Endothelial cell of umbilical vein (primary cell): ENCODE measurements at regions not wholly inside any gene's neighbourhood (a gene's known extent, or its start where the extent isn't known, plus 50 kb on each side); places are given as distances from the start of the nearest gene placed in this dataset.

Source experiments
- BruUV-seq: library from RNA; stranded (reverse); fragments of 400-500 nt; replicated peaks from 2 replicates; lab custom pipeline; 2021; lab: Mats Ljungman, UMichigan
- CTCF ChIA-PET: fragments of 300-600, 350-600 bp; sonication (Branson Sonifier 250); formaldehyde crosslinking; loops from one replicate; lab custom pipeline; 2021; ENCODE audit warnings: antibody characterized with exemption, inconsistent platforms; lab: Charles Lee
- POLR2A ChIA-PET: fragments of 300-600, 350-600 bp; sonication (Branson Sonifier 250); formaldehyde crosslinking; loops from one replicate; lab custom pipeline; 2021; ENCODE audit warnings: antibody characterized with exemption, inconsistent platforms; lab: Charles Lee
- DNase-seq: peaks from one replicate; pipeline ENCODE4 v3.0.0-alpha.2; 2011; ENCODE audit warnings: low read depth, low spot score
- FAIRE-seq: peaks from 2 replicates; lab custom pipeline; 2011; peaks lifted over from hg19 to GRCh38; lab: Jason Lieb, UNC
- H2AFZ ChIP-seq: 2 replicates; pipeline ENCODE4 v1.6.0; 2012; ENCODE audit warnings: low read depth, low read length, control low read depth, inconsistent platforms
- H3K27ac ChIP-seq: 2 replicates; pipeline ENCODE4 v1.5.1; 2011; ENCODE audit warnings: low read depth, mild to moderate bottlenecking, control low read depth, low read length, moderate library complexity; ENCODE audit not compliant: insufficient read depth
- H3K27me3 ChIP-seq, 2 experiments: 2 replicates each; pipeline versions ENCODE4 v1.6.0 to v1.6.1; 2011; ENCODE audit warnings: low read length in 2 of 2, mixed read lengths in 1 of 2; ENCODE audit not compliant: control insufficient read depth in 2 of 2, insufficient read depth in 2 of 2
- H3K36me3 ChIP-seq, 2 experiments: 2 replicates in 1 of 2; 3 replicates in 1 of 2; pipeline ENCODE4 v1.5.1; 2011; ENCODE audit warnings: low read length in 2 of 2, mild to moderate bottlenecking in 1 of 2, moderate library complexity in 1 of 2; ENCODE audit not compliant: control insufficient read depth in 2 of 2, insufficient read depth in 2 of 2; ENCODE audit errors: extremely low read depth in 1 of 2
- H3K4me1 ChIP-seq: 3 replicates; pipeline ENCODE4 v1.5.1; 2011; ENCODE audit warnings: mild to moderate bottlenecking, low read length; ENCODE audit not compliant: control insufficient read depth, insufficient read depth; ENCODE audit errors: extremely low read depth
- H3K4me2 ChIP-seq: 2 replicates; pipeline ENCODE4 v1.6.1; 2011; ENCODE audit warnings: low read length, control low read depth, mixed read lengths; ENCODE audit not compliant: insufficient read depth
- H3K4me3 ChIP-seq, 3 experiments: fragments of 200-600 bp in 1 of 3; sonication (generic), shearing (Covaris generic) in 1 of 3; replicated peaks in 1 of 3; 2 replicates each; pipeline ENCODE4 v1.5.1; 2011 to 2016; ENCODE audit warnings: control low read depth in 3 of 3, low read length in 3 of 3, mild to moderate bottlenecking in 2 of 3, inconsistent platforms in 1 of 3, low read depth in 1 of 3, moderate library complexity in 1 of 3; ENCODE audit not compliant: insufficient read depth in 1 of 3
- H3K79me2 ChIP-seq: 2 replicates; pipeline ENCODE4 v1.6.0; 2012; ENCODE audit warnings: low read length, inconsistent platforms; ENCODE audit not compliant: control insufficient read depth, insufficient read depth
- H3K9ac ChIP-seq: replicated peaks from 2 replicates; pipeline ENCODE3; 2011; ENCODE audit warnings: low read length, control low read depth; ENCODE audit not compliant: insufficient read depth; ENCODE audit errors: extremely low read depth
- H3K9me1 ChIP-seq: replicated peaks from 3 replicates; pipeline ENCODE4 v1.6.0; 2011; ENCODE audit warnings: mild to moderate bottlenecking, low read length; ENCODE audit not compliant: control insufficient read depth, insufficient read depth; ENCODE audit errors: extremely low read depth
- H3K9me3 ChIP-seq: replicated peaks from 2 replicates; pipeline ENCODE4 v1.5.1; 2012; ENCODE audit warnings: low read length, inconsistent platforms; ENCODE audit not compliant: control insufficient read depth, insufficient read depth
- H4K20me1 ChIP-seq: replicated peaks from 2 replicates; pipeline ENCODE3; 2011; ENCODE audit warnings: mild to moderate bottlenecking, low read length; ENCODE audit not compliant: control insufficient read depth, insufficient read depth; ENCODE audit errors: extremely low read depth
- EZH2 ChIP-seq: IDR thresholded peaks from 2 replicates; pipeline ENCODE4 v1.6.1; 2012; ENCODE audit warnings: borderline replicate concordance, low read depth, mild to moderate bottlenecking, moderate library complexity, low read length, inconsistent platforms; ENCODE audit not compliant: severe bottlenecking
- GATA2 ChIP-seq: IDR thresholded peaks from 2 replicates; pipeline ENCODE4 v1.7.0; 2011; ENCODE audit warnings: low read depth, mild to moderate bottlenecking, moderate library complexity, mixed read lengths, low read length; ENCODE audit not compliant: insufficient read length, insufficient read depth
- dilution Hi-C: fragments of 300-500 bp; cut with MboI; formaldehyde crosslinking; loops from one replicate; pipeline ENCODE4 v1.15.0; 2019; ENCODE audit warnings: low sequenced_read_pairs; ENCODE audit not compliant: extremely low pct_ligation_motif_present
- intact Hi-C: fragments of 100-400 bp; cut with micrococcal nuclease; formaldehyde crosslinking; loops from one replicate; pipeline ENCODE4 v1.10.0; 2022
- TF ChIP-seq, protein P1 (sequence below), 2 donors: IDR thresholded peaks; 1 replicate in 1 of 2; 2 replicates in 1 of 2; pipeline ENCODE4 v1.5.1; 2011; ENCODE audit warnings: low read length in 2 of 2, mild to moderate bottlenecking in 2 of 2, moderate library complexity in 2 of 2, control low read depth in 1 of 2, inconsistent platforms in 1 of 2, low read depth in 1 of 2; ENCODE audit not compliant: insufficient read depth in 1 of 2; ENCODE audit errors: extremely low read depth in 1 of 2
- TF ChIP-seq, protein P2 (sequence below): IDR thresholded peaks from 2 replicates; pipeline ENCODE4 v1.6.1; 2011; ENCODE audit not compliant: insufficient read depth, insufficient read length

DNA sequence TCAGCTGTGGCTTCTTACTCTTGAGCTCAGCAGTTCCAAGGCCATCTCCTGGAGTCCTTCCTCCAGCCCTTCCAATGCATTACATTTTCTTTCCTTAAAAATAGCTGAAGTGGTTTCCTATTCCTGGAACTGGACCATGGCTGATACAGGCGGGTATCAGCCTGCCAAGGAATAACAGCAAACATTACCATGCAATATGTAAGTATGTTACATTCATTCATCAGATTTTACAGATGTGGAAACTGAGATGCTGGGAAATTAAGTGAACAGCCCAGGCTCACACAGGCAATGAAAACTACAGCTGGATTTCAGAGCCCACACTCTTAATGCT is 100.4 kb downstream of the NRN1 start:
- no peak overlapping the region for H3K4me2 ChIP-seq
- no peak overlapping the region for H3K4me3 ChIP-seq
- ChIA-PET POLR2A (no interaction called here), CTCF (interaction anchor here (2.9 kb wide), 1 partner anchor 435 kb away, joined by 9 read pairs; no protein-coding TSS in a partner anchor)
- BruUV-seq = no TSS peak
- dilution Hi-C loops = no loop called here
- no peaks in the 10 kb centered on the region for H3K9me3 ChIP-seq
- H3K36me3 ChIP-seq = no peaks in the 10 kb centered on the region
- no peak for DNase-seq
- H3K4me1 ChIP-seq = no peaks in the 10 kb centered on the region
- no peak overlapping the region for H3K27ac ChIP-seq
- H3K79me2 ChIP-seq = no peaks in the 10 kb centered on the region
- intact Hi-C loops = no loop called here
- H3K9me1 ChIP-seq = no peaks in the 10 kb centered on the region
- no peak for FAIRE-seq
- no peaks in the 10 kb centered on the region for H4K20me1 ChIP-seq
- H3K9ac ChIP-seq = no peak overlapping the region
- H2AFZ ChIP-seq = no peak overlapping the region
- H3K27me3 ChIP-seq = no peaks in the 10 kb centered on the region
- TF ChIP-seq, protein P1, sequence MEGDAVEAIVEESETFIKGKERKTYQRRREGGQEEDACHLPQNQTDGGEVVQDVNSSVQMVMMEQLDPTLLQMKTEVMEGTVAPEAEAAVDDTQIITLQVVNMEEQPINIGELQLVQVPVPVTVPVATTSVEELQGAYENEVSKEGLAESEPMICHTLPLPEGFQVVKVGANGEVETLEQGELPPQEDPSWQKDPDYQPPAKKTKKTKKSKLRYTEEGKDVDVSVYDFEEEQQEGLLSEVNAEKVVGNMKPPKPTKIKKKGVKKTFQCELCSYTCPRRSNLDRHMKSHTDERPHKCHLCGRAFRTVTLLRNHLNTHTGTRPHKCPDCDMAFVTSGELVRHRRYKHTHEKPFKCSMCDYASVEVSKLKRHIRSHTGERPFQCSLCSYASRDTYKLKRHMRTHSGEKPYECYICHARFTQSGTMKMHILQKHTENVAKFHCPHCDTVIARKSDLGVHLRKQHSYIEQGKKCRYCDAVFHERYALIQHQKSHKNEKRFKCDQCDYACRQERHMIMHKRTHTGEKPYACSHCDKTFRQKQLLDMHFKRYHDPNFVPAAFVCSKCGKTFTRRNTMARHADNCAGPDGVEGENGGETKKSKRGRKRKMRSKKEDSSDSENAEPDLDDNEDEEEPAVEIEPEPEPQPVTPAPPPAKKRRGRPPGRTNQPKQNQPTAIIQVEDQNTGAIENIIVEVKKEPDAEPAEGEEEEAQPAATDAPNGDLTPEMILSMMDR (IDR thresholded peaks at IDR 0.05; ENCODE audit: extremely low read depth in 1 of 2, insufficient read depth in 1 of 2, low read depth in 1 of 2, low read length in 2 of 2) = no peak
- TF ChIP-seq GATA2 = no peak
- no peak for TF ChIP-seq EZH2
- TF ChIP-seq, protein P2, sequence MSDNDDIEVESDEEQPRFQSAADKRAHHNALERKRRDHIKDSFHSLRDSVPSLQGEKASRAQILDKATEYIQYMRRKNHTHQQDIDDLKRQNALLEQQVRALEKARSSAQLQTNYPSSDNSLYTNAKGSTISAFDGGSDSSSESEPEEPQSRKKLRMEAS = no peak
